Stimulated activated CD8-positive, alpha-beta memory T cell treated with anti-CD3 and anti-CD28 coated beads, Interleukin-7, amount 100 ng/mL, for 48 hours (primary cell): ENCODE measurements at regions not wholly inside any gene's neighbourhood (a gene's known extent, or its start where the extent isn't known, plus 50 kb on each side); places are given as distances from the start of the nearest gene placed in this dataset.

Experiments
- DNase-seq, 2 donors: peaks; one replicate each; pipeline ENCODE4 v3.0.0-alpha.2; 2020; ENCODE audit warnings: low read depth in 1 of 2; ENCODE audit errors: extremely low read depth in 1 of 2

- no peak for DNase-seq
Observed at GRCh38 chr3:59653405-59654122, 603.7 kb upstream of the CFAP20DC start.

GRCh38 chr3:59644479-59645402 lies 594.9 kb upstream of the CFAP20DC start:
- no peak for DNase-seq

GRCh38 chr3:59641169-59641899 lies 591.5 kb upstream of the CFAP20DC start:
- DNase-seq: no peak

- no peak for DNase-seq
Observed at GRCh38 chr3:59632760-59633573, 583.1 kb upstream of the CFAP20DC start.

GRCh38 chr3:59631482-59631881 lies 581.7 kb upstream of the CFAP20DC start:
- no peak for DNase-seq

- no peak for DNase-seq
Observed at GRCh38 chr3:59621037-59621436, 571.2 kb upstream of the CFAP20DC start.

- DNase-seq: no peak
Observed at GRCh38 chr3:59620325-59620724, 570.5 kb upstream of the CFAP20DC start.

- no peak for DNase-seq
Observed at GRCh38 chr3:59612444-59612715, 562.6 kb upstream of the CFAP20DC start.

GRCh38 chr3:59611649-59612443 lies 562.0 kb upstream of the CFAP20DC start:
- DNase-seq: no peak

- DNase-seq: no peak
Observed at GRCh38 chr3:59609657-59610348, 560.0 kb upstream of the CFAP20DC start.

- DNase-seq: no peak
Observed at GRCh38 chr3:59608356-59608755, 558.5 kb upstream of the CFAP20DC start.

GRCh38 chr3:59607656-59608055 lies 557.8 kb upstream of the CFAP20DC start:
- no peak for DNase-seq

- no peak for DNase-seq
Observed at GRCh38 chr3:59606638-59607266, 556.9 kb upstream of the CFAP20DC start.

GRCh38 chr3:59605944-59606534 lies 556.2 kb upstream of the CFAP20DC start:
- DNase-seq: no peak

GRCh38 chr3:59605318-59605717 lies 555.5 kb upstream of the CFAP20DC start:
- no peak for DNase-seq

- DNase-seq: no peak
Observed at GRCh38 chr3:59601486-59601885, 551.7 kb upstream of the CFAP20DC start.

- DNase-seq: no peak
Observed at GRCh38 chr3:59600631-59601030, 550.8 kb upstream of the CFAP20DC start.

GRCh38 chr3:59596741-59597140 lies 546.9 kb upstream of the CFAP20DC start:
- no peak for DNase-seq

GRCh38 chr3:59595830-59596229 lies 546.0 kb upstream of the CFAP20DC start:
- DNase-seq: no peak
